ENCODE measurements at regions not wholly inside any gene's neighbourhood (a gene's known extent, or its start where the extent isn't known, plus 50 kb on each side); places are given as distances from the start of the nearest gene placed in this dataset.
"Not testable (repeated sequence)": the region's sequence is repeated elsewhere in the genome, so short reads cannot be mapped to it uniquely, and the experiment has no call there.

GRCh38 chr9:64013122-64013521 is 1271.9 kb downstream of the FOXD4L5 start:
- not testable (repeated sequence) for TF ChIP-seq SMAD4 (CRISPR knock-in tag; IDR thresholded peaks at IDR 0.05); ZNF425 (CRISPR knock-in tag; conservative IDR thresholded peaks at IDR 0.05); CTCF (IDR thresholded peaks at IDR 0.05); TCF7 (CRISPR knock-in tag; IDR thresholded peaks at IDR 0.05; ENCODE audit: low read depth); SMAD3 (CRISPR knock-in tag; IDR thresholded peaks at IDR 0.05; ENCODE audit: borderline replicate concordance); CREM (CRISPR knock-in tag; IDR thresholded peaks at IDR 0.05); HMGXB4 (CRISPR knock-in tag; IDR thresholded peaks at IDR 0.05); PRDM15 (CRISPR knock-in tag; IDR thresholded peaks at IDR 0.05); ZBTB21 (CRISPR knock-in tag; IDR thresholded peaks at IDR 0.05; ENCODE audit: borderline replicate concordance); GABPB1 (CRISPR knock-in tag; IDR thresholded peaks at IDR 0.05); MYBL2 (CRISPR knock-in tag; IDR thresholded peaks at IDR 0.05); E2F5 (CRISPR knock-in tag; IDR thresholded peaks at IDR 0.05); USF1 (CRISPR knock-in tag; IDR thresholded peaks at IDR 0.05); ZNF121 (CRISPR knock-in tag; IDR thresholded peaks at IDR 0.05)

Data from WTC11 (cell line).